Natural killer cell (primary cell): ENCODE measurements at regions not wholly inside any gene's neighbourhood (a gene's known extent, or its start where the extent isn't known, plus 50 kb on each side); places are given as distances from the start of the nearest gene placed in this dataset.
"Not testable (repeated sequence)": the region's sequence is repeated elsewhere in the genome, so short reads cannot be mapped to it uniquely, and the experiment has no call there.

Experiments used
- ATAC-seq, 3 donors: fragments of 150-1000 bp in 2 of 3; fragments of 200-7000 bp in 1 of 3; cut with Tn5 transposase; 1 replicate in 1 of 3; 2 replicates in 2 of 3; pipeline ENCODE4 v1.10.0; 2021; ENCODE audit warnings: mild to moderate bottlenecking in 2 of 3, moderate library complexity in 2 of 3
- DNase-seq, 2 donors: peaks; one replicate each; pipeline versions ENCODE4 v3.0.0 to v3.0.0-alpha.2; 2013 to 2021; ENCODE audit warnings: mixed read lengths in 1 of 2
- H3K27ac ChIP-seq: one replicate; pipeline ENCODE4 v1.5.1; 2013; ENCODE audit warnings: mild to moderate bottlenecking, low read length
- H3K27me3 ChIP-seq: one replicate; pipeline ENCODE4 v1.6.1; 2013; ENCODE audit warnings: low read length; ENCODE audit not compliant: control insufficient read depth, insufficient read depth
- H3K36me3 ChIP-seq: one replicate; pipeline ENCODE4 v1.6.1; 2013; ENCODE audit warnings: low read length; ENCODE audit not compliant: control insufficient read depth, insufficient read depth
- H3K4me1 ChIP-seq: one replicate; pipeline ENCODE4 v1.6.1; 2013; ENCODE audit warnings: low read length; ENCODE audit not compliant: control insufficient read depth, insufficient read depth
- H3K4me3 ChIP-seq: one replicate; pipeline ENCODE4 v1.5.1; 2013; ENCODE audit warnings: low read length
- H3K9me3 ChIP-seq: one replicate; pipeline ENCODE4 v1.6.1; 2013; ENCODE audit warnings: low read length; ENCODE audit not compliant: control insufficient read depth, insufficient read depth
- H3K27ac Mint-ChIP-seq, 2 donors: one replicate each; pipeline ENCODE4 v1.8.0; 2022; ENCODE audit warnings: mild to moderate bottlenecking in 2 of 2, mixed read lengths in 2 of 2, moderate library complexity in 1 of 2
- H3K27me3 Mint-ChIP-seq, 2 donors: one replicate each; pipeline ENCODE4 v1.8.0; 2022; ENCODE audit warnings: low read depth in 2 of 2, mixed read lengths in 2 of 2
- H3K36me3 Mint-ChIP-seq: one replicate; pipeline ENCODE4 v1.8.0; 2022; ENCODE audit warnings: mixed read lengths
- H3K4me1 Mint-ChIP-seq, 2 donors: one replicate each; pipeline ENCODE4 v1.8.0; 2022; ENCODE audit warnings: mixed read lengths in 2 of 2
- H3K4me3 Mint-ChIP-seq: one replicate; pipeline ENCODE4 v1.8.0; 2022; ENCODE audit warnings: mild to moderate bottlenecking, moderate library complexity, mixed read lengths
- H3K9me3 Mint-ChIP-seq, 2 donors: one replicate each; pipeline ENCODE4 v1.8.0; 2022; ENCODE audit warnings: mixed read lengths in 2 of 2
- WGBS: methylation state at CpG from one replicate; pipeline ENCODE4 v1.1.7; 2013; ENCODE audit warnings: missing lambda C conversion rate; ENCODE audit not compliant: insufficient coverage; 5-methylcytosine and 5-hydroxymethylcytosine counted together
- intact Hi-C: fragments of 100-400 bp; cut with micrococcal nuclease; formaldehyde crosslinking; loops from one replicate; pipeline ENCODE4 v1.14.2; 2022
- TF ChIP-seq, protein P1 (sequence below): fragments of 200-600 bp; IDR thresholded peaks from one replicate; pipeline ENCODE4 v1.8.0; 2022; ENCODE audit warnings: antibody characterized with exemption

GRCh38 chr4:147244786-147245185 is 236.1 kb upstream of the EDNRA start:
- TF ChIP-seq, protein P1, sequence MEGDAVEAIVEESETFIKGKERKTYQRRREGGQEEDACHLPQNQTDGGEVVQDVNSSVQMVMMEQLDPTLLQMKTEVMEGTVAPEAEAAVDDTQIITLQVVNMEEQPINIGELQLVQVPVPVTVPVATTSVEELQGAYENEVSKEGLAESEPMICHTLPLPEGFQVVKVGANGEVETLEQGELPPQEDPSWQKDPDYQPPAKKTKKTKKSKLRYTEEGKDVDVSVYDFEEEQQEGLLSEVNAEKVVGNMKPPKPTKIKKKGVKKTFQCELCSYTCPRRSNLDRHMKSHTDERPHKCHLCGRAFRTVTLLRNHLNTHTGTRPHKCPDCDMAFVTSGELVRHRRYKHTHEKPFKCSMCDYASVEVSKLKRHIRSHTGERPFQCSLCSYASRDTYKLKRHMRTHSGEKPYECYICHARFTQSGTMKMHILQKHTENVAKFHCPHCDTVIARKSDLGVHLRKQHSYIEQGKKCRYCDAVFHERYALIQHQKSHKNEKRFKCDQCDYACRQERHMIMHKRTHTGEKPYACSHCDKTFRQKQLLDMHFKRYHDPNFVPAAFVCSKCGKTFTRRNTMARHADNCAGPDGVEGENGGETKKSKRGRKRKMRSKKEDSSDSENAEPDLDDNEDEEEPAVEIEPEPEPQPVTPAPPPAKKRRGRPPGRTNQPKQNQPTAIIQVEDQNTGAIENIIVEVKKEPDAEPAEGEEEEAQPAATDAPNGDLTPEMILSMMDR: no peak
- H3K36me3 Mint-ChIP-seq: no peaks in the 10 kb centered on the region
- Histone ChIP-seq H3K36me3 (no peaks in the 10 kb centered on the region), H3K27me3 (no peaks in the 10 kb centered on the region), H3K9me3 (peaks cover 2% of the 10 kb centered on the region), H3K4me3 (no peak overlapping the region), H3K4me1 (no peaks in the 10 kb centered on the region), H3K27ac (no peak overlapping the region)
- H3K27me3 Mint-ChIP-seq: no peaks in the 10 kb centered on the region
- intact Hi-C loops: no loop called here
- WGBS: no CpG with 5 or more reads among the region's 1 CpG
- DNase-seq (no peak), ATAC-seq (no peak)
- H3K4me3 Mint-ChIP-seq: no peak overlapping the region
- peaks cover 5 to 9% of the 10 kb centered on the region in 2 donors for H3K9me3 Mint-ChIP-seq
- H3K27ac Mint-ChIP-seq: no peak overlapping the region
- no peaks in the 10 kb centered on the region for H3K4me1 Mint-ChIP-seq

GRCh38 chr4:147246096-147246495 is 234.8 kb upstream of the EDNRA start:
- ATAC-seq: no peak
- Mint-ChIP-seq H3K27me3 (no peaks in the 10 kb centered on the region), H3K4me3 (no peak overlapping the region), H3K4me1 (no peaks in the 10 kb centered on the region), H3K9me3 (peaks cover 5 to 9% of the 10 kb centered on the region in 2 donors), H3K36me3 (no peaks in the 10 kb centered on the region), H3K27ac (no peak overlapping the region)
- Histone ChIP-seq H3K9me3 (peaks cover 2% of the 10 kb centered on the region), H3K27me3 (no peaks in the 10 kb centered on the region), H3K27ac (no peak overlapping the region), H3K4me3 (no peak overlapping the region), H3K36me3 (no peaks in the 10 kb centered on the region), H3K4me1 (no peaks in the 10 kb centered on the region)
- intact Hi-C loops: no loop called here
- no CpG with 5 or more reads among the region's 1 CpG for WGBS
- TF ChIP-seq, protein P1: no peak
- DNase-seq: no peak

DNA sequence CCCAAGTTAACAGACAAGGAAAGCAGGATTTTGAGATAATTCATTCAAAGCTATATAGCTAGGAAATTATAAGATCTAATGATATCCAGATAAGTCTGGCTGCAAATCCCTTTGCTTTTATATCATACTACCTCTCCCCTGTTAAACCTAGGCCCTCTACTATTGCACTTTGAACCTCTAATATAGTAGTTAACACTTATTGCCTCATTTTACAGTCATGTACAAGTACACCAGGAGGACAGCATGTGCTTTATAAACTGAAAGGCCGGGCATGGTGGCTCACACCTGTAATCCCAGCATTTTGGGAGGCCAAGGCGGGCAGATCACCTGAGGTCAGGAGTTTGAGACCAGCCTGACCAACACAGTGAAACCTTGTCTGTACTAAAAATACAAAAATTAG is 234.4 kb upstream of the EDNRA start:
- WGBS: 81% methylated on average over 2 of the region's 2 CpGs
- DNase-seq, H3K9me3 ChIP-seq, ATAC-seq, H3K36me3 Mint-ChIP-seq, H3K4me3 Mint-ChIP-seq, H3K4me1 Mint-ChIP-seq, H3K27me3 Mint-ChIP-seq, H3K4me3 ChIP-seq, H3K27me3 ChIP-seq, H3K27ac Mint-ChIP-seq, intact Hi-C loops, H3K27ac ChIP-seq, H3K36me3 ChIP-seq, H3K9me3 Mint-ChIP-seq, H3K4me1 ChIP-seq: not testable (repeated sequence)

- peaks cover 7 to 15% of the 10 kb centered on the region in 2 donors for H3K9me3 Mint-ChIP-seq
- no peaks in the 10 kb centered on the region for H3K27me3 Mint-ChIP-seq
- TF ChIP-seq, protein P1: no peak
- intact Hi-C loops: no loop called here
- H3K4me3 ChIP-seq: no peak overlapping the region
- H3K36me3 Mint-ChIP-seq: no peaks in the 10 kb centered on the region
- peaks cover 2% of the 10 kb centered on the region for H3K9me3 ChIP-seq
- no peak overlapping the region for H3K27ac Mint-ChIP-seq
- no peak for DNase-seq
- H3K27me3 ChIP-seq: no peaks in the 10 kb centered on the region
- no peaks in the 10 kb centered on the region for H3K36me3 ChIP-seq
- WGBS: 31% methylated on average over 2 of the region's 2 CpGs
- H3K4me1 Mint-ChIP-seq: no peaks in the 10 kb centered on the region
- no peak overlapping the region for H3K4me3 Mint-ChIP-seq
- no peak overlapping the region for H3K27ac ChIP-seq
- ATAC-seq: no peak
- H3K4me1 ChIP-seq: no peaks in the 10 kb centered on the region
These were observed 233.3 kb upstream of the EDNRA start for GRCh38 chr4:147247579-147247978.
